ENCODE measurements at regions not wholly inside any gene's neighbourhood (a gene's known extent, or its start where the extent isn't known, plus 50 kb on each side); places are given as distances from the start of the nearest gene placed in this dataset.

- Histone ChIP-seq H3K36me3 (ENCODE audit: control insufficient read depth, insufficient read depth, low read length) (no peaks in the 10 kb centered on the region), H3K4me3 (ENCODE audit: low read length) (no peak overlapping the region), H3K27me3 (ENCODE audit: control insufficient read depth, insufficient read depth, low read length) (no peaks in the 10 kb centered on the region), H3K9me3 (ENCODE audit: control insufficient read depth, insufficient read depth, low read length) (no peaks in the 10 kb centered on the region), H3K4me1 (ENCODE audit: control insufficient read depth, insufficient read depth, low read length) (no peaks in the 10 kb centered on the region), H3K27ac (ENCODE audit: low read length) (no peak overlapping the region)
- no CpG with 5 or more reads among the region's 9 CpGs for WGBS (ENCODE audit: insufficient coverage, insufficient read length)
- no peak for DNase-seq (ENCODE audit: low read depth, low spot score)
These were observed 62.5 kb upstream of the AFDN start for GRCh38 chr6:167764215-167764614.

- WGBS (ENCODE audit: insufficient coverage, insufficient read length): no CpG with 5 or more reads among the region's 15 CpGs
- Histone ChIP-seq H3K27me3 (ENCODE audit: control insufficient read depth, insufficient read depth, low read length) (no peaks in the 10 kb centered on the region), H3K4me3 (ENCODE audit: low read length) (no peak overlapping the region), H3K4me1 (ENCODE audit: control insufficient read depth, insufficient read depth, low read length) (no peaks in the 10 kb centered on the region), H3K9me3 (ENCODE audit: control insufficient read depth, insufficient read depth, low read length) (no peaks in the 10 kb centered on the region), H3K27ac (ENCODE audit: low read length) (no peak overlapping the region), H3K36me3 (ENCODE audit: control insufficient read depth, insufficient read depth, low read length) (no peaks in the 10 kb centered on the region)
- DNase-seq (ENCODE audit: low read depth, low spot score): no peak
These were observed 61.8 kb upstream of the AFDN start for GRCh38 chr6:167764713-167765479.

- H3K27me3 ChIP-seq (ENCODE audit: control insufficient read depth, insufficient read depth, low read length): no peaks in the 10 kb centered on the region
- no peak overlapping the region for H3K27ac ChIP-seq (ENCODE audit: low read length)
- no peak overlapping the region for H3K4me3 ChIP-seq (ENCODE audit: low read length)
- H3K36me3 ChIP-seq (ENCODE audit: control insufficient read depth, insufficient read depth, low read length): no peaks in the 10 kb centered on the region
- WGBS (ENCODE audit: insufficient coverage, insufficient read length): no CpG with 5 or more reads among the region's 29 CpGs
- H3K9me3 ChIP-seq (ENCODE audit: control insufficient read depth, insufficient read depth, low read length): no peaks in the 10 kb centered on the region
- no peak for DNase-seq (ENCODE audit: low read depth, low spot score)
- H3K4me1 ChIP-seq (ENCODE audit: control insufficient read depth, insufficient read depth, low read length): no peaks in the 10 kb centered on the region
These were observed 59.6 kb upstream of the AFDN start for GRCh38 chr6:167766986-167767714.

GRCh38 chr6:167767715-167768107 lies 59.0 kb upstream of the AFDN start:
- H3K27ac ChIP-seq (ENCODE audit: low read length): no peak overlapping the region
- H3K9me3 ChIP-seq (ENCODE audit: control insufficient read depth, insufficient read depth, low read length): no peaks in the 10 kb centered on the region
- H3K4me1 ChIP-seq (ENCODE audit: control insufficient read depth, insufficient read depth, low read length): no peaks in the 10 kb centered on the region
- H3K27me3 ChIP-seq (ENCODE audit: control insufficient read depth, insufficient read depth, low read length): no peaks in the 10 kb centered on the region
- no peak for DNase-seq (ENCODE audit: low read depth, low spot score)
- no peaks in the 10 kb centered on the region for H3K36me3 ChIP-seq (ENCODE audit: control insufficient read depth, insufficient read depth, low read length)
- H3K4me3 ChIP-seq (ENCODE audit: low read length): no peak overlapping the region
- no CpG with 5 or more reads among the region's 13 CpGs for WGBS (ENCODE audit: insufficient coverage, insufficient read length)

- no peak for DNase-seq (ENCODE audit: low read depth, low spot score)
- Histone ChIP-seq H3K9me3 (ENCODE audit: control insufficient read depth, insufficient read depth, low read length) (no peaks in the 10 kb centered on the region), H3K4me3 (ENCODE audit: low read length) (no peak overlapping the region), H3K27me3 (ENCODE audit: control insufficient read depth, insufficient read depth, low read length) (no peaks in the 10 kb centered on the region), H3K4me1 (ENCODE audit: control insufficient read depth, insufficient read depth, low read length) (no peaks in the 10 kb centered on the region), H3K27ac (ENCODE audit: low read length) (no peak overlapping the region), H3K36me3 (ENCODE audit: control insufficient read depth, insufficient read depth, low read length) (no peaks in the 10 kb centered on the region)
- no CpG with 5 or more reads among the region's 18 CpGs for WGBS (ENCODE audit: insufficient coverage, insufficient read length)
These were observed 58.1 kb upstream of the AFDN start for GRCh38 chr6:167768471-167769215.

GRCh38 chr6:167769408-167770190 lies 57.1 kb upstream of the AFDN start:
- H3K27me3 ChIP-seq (ENCODE audit: control insufficient read depth, insufficient read depth, low read length): no peaks in the 10 kb centered on the region

GRCh38 chr6:167770291-167770955 lies 56.3 kb upstream of the AFDN start:
- no peak for DNase-seq (ENCODE audit: low read depth, low spot score)
- no peaks in the 10 kb centered on the region for H3K27me3 ChIP-seq (ENCODE audit: control insufficient read depth, insufficient read depth, low read length)
- WGBS (ENCODE audit: insufficient coverage, insufficient read length): no CpG with 5 or more reads among the region's 14 CpGs
- no peaks in the 10 kb centered on the region for H3K9me3 ChIP-seq (ENCODE audit: control insufficient read depth, insufficient read depth, low read length)
- H3K4me1 ChIP-seq (ENCODE audit: control insufficient read depth, insufficient read depth, low read length): no peaks in the 10 kb centered on the region
- H3K4me3 ChIP-seq (ENCODE audit: low read length): no peak overlapping the region
- no peaks in the 10 kb centered on the region for H3K36me3 ChIP-seq (ENCODE audit: control insufficient read depth, insufficient read depth, low read length)
- no peak overlapping the region for H3K27ac ChIP-seq (ENCODE audit: low read length)

More at GRCh38 chr6:167769408-167770190, 57.1 kb upstream of the AFDN start:
- H3K27ac ChIP-seq (ENCODE audit: low read length): no peak overlapping the region
- H3K4me1 ChIP-seq (ENCODE audit: control insufficient read depth, insufficient read depth, low read length): no peaks in the 10 kb centered on the region
- H3K36me3 ChIP-seq (ENCODE audit: control insufficient read depth, insufficient read depth, low read length): no peaks in the 10 kb centered on the region
- no peak overlapping the region for H3K4me3 ChIP-seq (ENCODE audit: low read length)
- no CpG with 5 or more reads among the region's 13 CpGs for WGBS (ENCODE audit: insufficient coverage, insufficient read length)
- no peaks in the 10 kb centered on the region for H3K9me3 ChIP-seq (ENCODE audit: control insufficient read depth, insufficient read depth, low read length)
- DNase-seq (ENCODE audit: low read depth, low spot score): no peak

GRCh38 chr6:167774881-167775280 lies 51.8 kb upstream of the AFDN start:
- no CpG with 5 or more reads among the region's 11 CpGs for WGBS (ENCODE audit: insufficient coverage, insufficient read length)
- no peaks in the 10 kb centered on the region for H3K36me3 ChIP-seq (ENCODE audit: control insufficient read depth, insufficient read depth, low read length)
- DNase-seq (ENCODE audit: low read depth, low spot score): no peak
- H3K4me1 ChIP-seq (ENCODE audit: control insufficient read depth, insufficient read depth, low read length): no peaks in the 10 kb centered on the region; the same call in 1 of the 2 replicates
- no peak overlapping the region for H3K27ac ChIP-seq (ENCODE audit: low read length)
- no peaks in the 10 kb centered on the region for H3K27me3 ChIP-seq (ENCODE audit: control insufficient read depth, insufficient read depth, low read length)
- H3K4me3 ChIP-seq (ENCODE audit: low read length): no peak overlapping the region
- no peaks in the 10 kb centered on the region for H3K9me3 ChIP-seq (ENCODE audit: control insufficient read depth, insufficient read depth, low read length)

- no peaks in the 10 kb centered on the region for H3K36me3 ChIP-seq (ENCODE audit: control insufficient read depth, insufficient read depth, low read length)
- DNase-seq (ENCODE audit: low read depth, low spot score): no peak
- H3K27ac ChIP-seq (ENCODE audit: low read length): no peak overlapping the region
- WGBS (ENCODE audit: insufficient coverage, insufficient read length): no CpG with 5 or more reads among the region's 14 CpGs
- no peaks in the 10 kb centered on the region for H3K9me3 ChIP-seq (ENCODE audit: control insufficient read depth, insufficient read depth, low read length)
- H3K27me3 ChIP-seq (ENCODE audit: control insufficient read depth, insufficient read depth, low read length): no peaks in the 10 kb centered on the region
- no peak overlapping the region for H3K4me3 ChIP-seq (ENCODE audit: low read length)
- H3K4me1 ChIP-seq (ENCODE audit: control insufficient read depth, insufficient read depth, low read length): no peaks in the 10 kb centered on the region; the same call in 1 of the 2 replicates
These were observed 49.6 kb upstream of the AFDN start for GRCh38 chr6:167776906-167777627.

Data from iPS DF 6.9 (cell line).